K562 (cell line): ENCODE measurements at regions not wholly inside any gene's neighbourhood (a gene's known extent, or its start where the extent isn't known, plus 50 kb on each side); places are given as distances from the start of the nearest gene placed in this dataset.

ENCODE experiments used
- ATAC-seq: fragments of 200-7000 bp; cut with Tn5 transposase; 3 replicates; pipeline ENCODE4 v1.9.1; 2020; ENCODE audit warnings: moderate library complexity
- BruUV-seq: library from RNA; stranded (reverse); fragments of 400-500 nt; replicated peaks from 2 replicates; lab custom pipeline; 2021; lab: Mats Ljungman, UMichigan
- CTCF ChIA-PET: fragments of 300-600 bp; formaldehyde crosslinking; extraction: SDS; loops from one replicate; lab custom pipeline; 2021; ENCODE audit warnings: low intra/inter-chr PET ratio; lab: Yijun Ruan, JAX
- POLR2A ChIA-PET: fragments of 300-600, 350-650 bp; sonication (Branson Sonifier 250); formaldehyde crosslinking; extraction: SDS; loops from one replicate; lab custom pipeline; 2021; ENCODE audit warnings: antibody characterized with exemption, inconsistent platforms; lab: Yijun Ruan, JAX
- DNase-seq, 4 experiments: peaks; one replicate each; pipeline versions ENCODE4 v3.0.0 to v3.0.0-alpha.2; 2011 to 2018; ENCODE audit warnings: low spot score in 3 of 4, mixed read lengths in 3 of 4; ENCODE audit errors: extremely low read depth in 1 of 4
- FAIRE-seq: peaks from 2 replicates; lab custom pipeline; 2011; peaks lifted over from hg19 to GRCh38; lab: Jason Lieb, UNC
- H2AFZ ChIP-seq: 2 replicates; pipeline ENCODE4 v1.6.0; 2011; ENCODE audit warnings: low read depth, low read length, control low read depth, inconsistent platforms
- H3K27ac ChIP-seq: fragments of 200-600 bp; 3 replicates; pipeline ENCODE4 v1.8.0; 2011; ENCODE audit warnings: low read depth, mild to moderate bottlenecking, control low read depth, inconsistent platforms, low read length, moderate library complexity, mixed read lengths; ENCODE audit errors: extremely low read depth
- H3K27me3 ChIP-seq, 2 experiments: fragments of 300-600 bp in 1 of 2; 2 replicates in 1 of 2; 3 replicates in 1 of 2; pipeline versions ENCODE4 v1.6.0 to v1.8.0; 2011; ENCODE audit warnings: inconsistent platforms in 2 of 2, low read length in 2 of 2, mild to moderate bottlenecking in 1 of 2, mixed read lengths in 1 of 2, moderate library complexity in 1 of 2; ENCODE audit not compliant: control insufficient read depth in 2 of 2, insufficient read depth in 2 of 2
- H3K36me3 ChIP-seq: fragments of 300-600 bp; 3 replicates; pipeline ENCODE4 v1.8.0; 2011; ENCODE audit warnings: mild to moderate bottlenecking, low read length, inconsistent platforms; ENCODE audit not compliant: control insufficient read depth, insufficient read depth
- H3K4me1 ChIP-seq, 2 experiments: fragments of 200-600 bp in 1 of 2; replicated peaks in 1 of 2; 2 replicates in 1 of 2; 3 replicates in 1 of 2; pipeline versions ENCODE4 v1.5.1 to v1.8.0; 2011; ENCODE audit warnings: inconsistent platforms in 2 of 2, low read length in 2 of 2, mild to moderate bottlenecking in 1 of 2, mixed read lengths in 1 of 2, moderate library complexity in 1 of 2; ENCODE audit not compliant: control insufficient read depth in 2 of 2, insufficient read depth in 2 of 2
- H3K4me2 ChIP-seq: 2 replicates; pipeline ENCODE4 v1.6.1; 2011; ENCODE audit warnings: low read length, control low read depth, inconsistent platforms, mixed read lengths; ENCODE audit not compliant: insufficient read depth
- H3K4me3 ChIP-seq: fragments of 200-600 bp; sonication (generic), shearing (Covaris generic); 2 replicates; pipeline ENCODE4 v1.5.1; 2016; ENCODE audit warnings: control low read depth, inconsistent platforms
- H3K79me2 ChIP-seq: fragments of 200-600 bp; 3 replicates; pipeline ENCODE4 v1.8.0; 2011; ENCODE audit warnings: low read length, inconsistent platforms; ENCODE audit not compliant: control insufficient read depth, insufficient read depth
- H3K9ac ChIP-seq, 2 experiments: 2 replicates each; pipeline versions ENCODE4 v1.6.0 to v1.6.1; 2011; ENCODE audit warnings: low read depth in 2 of 2, low read length in 2 of 2, control low read depth in 1 of 2, inconsistent platforms in 1 of 2, mild to moderate bottlenecking in 1 of 2, mixed read lengths in 1 of 2; ENCODE audit not compliant: insufficient read depth in 1 of 2
- H3K9me1 ChIP-seq: one replicate; pipeline ENCODE4 v1.6.0; 2011; ENCODE audit warnings: inconsistent platforms, mild to moderate bottlenecking, low read length, moderate library complexity; ENCODE audit not compliant: control insufficient read depth, insufficient read depth
- H3K9me3 ChIP-seq: replicated peaks from 2 replicates; pipeline ENCODE4 v1.5.1; 2011; ENCODE audit warnings: low read depth, low read length, inconsistent platforms; ENCODE audit not compliant: control insufficient read depth, insufficient read depth
- H4K20me1 ChIP-seq: replicated peaks from 2 replicates; pipeline ENCODE4 v1.6.1; 2011; ENCODE audit warnings: low read length, inconsistent platforms, mixed read lengths; ENCODE audit not compliant: control insufficient read depth, insufficient read depth
- ARHGAP35 ChIP-seq: fragments of 450-650 bp; IDR thresholded peaks from 2 replicates; pipeline ENCODE4 v1.6.1; 2018; ENCODE audit not compliant: partially characterized antibody
- CREB5 ChIP-seq: fragments of 250-450 bp; sonication (Bioruptor Pico); IDR thresholded peaks from 2 replicates; pipeline ENCODE4 v1.5.0; 2020; ENCODE audit warnings: mild to moderate bottlenecking
- EHMT2 ChIP-seq: fragments of 450-650 bp; IDR thresholded peaks from 2 replicates; pipeline ENCODE4 v1.6.1; 2018; ENCODE audit warnings: antibody characterized with exemption
- HDAC2 ChIP-seq: fragments of 450-650 bp; IDR thresholded peaks from 2 replicates; pipeline ENCODE4 v1.6.1; 2016; ENCODE audit warnings: mild to moderate bottlenecking
- HES1 ChIP-seq: fragments of 450-650 bp; IDR thresholded peaks from 2 replicates; pipeline ENCODE4 v1.6.1; 2016; ENCODE audit warnings: low read depth, mild to moderate bottlenecking, moderate library complexity
- MAFF ChIP-seq: IDR thresholded peaks from 2 replicates; pipeline ENCODE4 v1.6.1; 2012; ENCODE audit warnings: low read length, improper control_type of control experiment
- MCM7 ChIP-seq, 2 experiments: fragments of 450-650 bp; IDR thresholded peaks; 2 replicates each; pipeline ENCODE4 v1.6.1; 2016 to 2018
- RBM39 ChIP-seq: fragments of 200-400 bp; formaldehyde crosslinking; optimal IDR thresholded peaks from 2 replicates; pipeline ENCODE3; 2018; ENCODE audit warnings: low read depth, low read length
- SAP30 ChIP-seq: fragments of 200-600 bp; sonication (generic); IDR thresholded peaks from 2 replicates; pipeline ENCODE4 v1.6.1; 2012; ENCODE audit warnings: borderline replicate concordance, low read depth, mild to moderate bottlenecking, moderate library complexity, low read length, control low read depth, inconsistent platforms; ENCODE audit not compliant: insufficient read depth, poor library complexity, severe bottlenecking
- TCF7L2 ChIP-seq: fragments of 150-350 bp; IDR thresholded peaks from 2 replicates; pipeline ENCODE4 v1.6.1; 2016; ENCODE audit warnings: low read depth, mild to moderate bottlenecking, low read length, moderate library complexity
- ZNF586 ChIP-seq: fragments of 450-650 bp; formaldehyde crosslinking; conservative IDR thresholded peaks from 2 replicates; pipeline ENCODE4 v1.4.0; 2020; ENCODE audit warnings: mild to moderate bottlenecking, moderate library complexity
- WGBS: fragments of 100-300 bp; shearing (Covaris generic); methylation state at CpG from one replicate; pipeline ENCODE4 v1.1.6; 2016; ENCODE audit warnings: low coverage, mixed read lengths; ENCODE audit not compliant: insufficient coverage; ENCODE audit errors: missing lambda C conversion rate; 5-methylcytosine and 5-hydroxymethylcytosine counted together
- in situ Hi-C: fragments of 300-500 bp; cut with MboI; formaldehyde crosslinking; loops from 4 replicates; pipeline ENCODE4 v1.15.0; 2018; ENCODE audit warnings: inconsistent platforms, mixed read lengths
- intact Hi-C: fragments of 100-400 bp; cut with micrococcal nuclease; formaldehyde crosslinking; loops from 2 replicates; pipeline ENCODE4 v1.14.2; 2022
- TF ChIP-seq, protein P1 (sequence below), 3 experiments: IDR thresholded peaks in 2 of 3; conservative IDR thresholded peaks in 1 of 3; 2 replicates each; pipeline ENCODE4 v1.5.1; 2011 to 2012; ENCODE audit warnings: low read length in 3 of 3, mild to moderate bottlenecking in 3 of 3, control low read depth in 2 of 3, improper control_type of control experiment in 1 of 3, inconsistent platforms in 1 of 3, low read depth in 1 of 3, mixed read lengths in 1 of 3, moderate library complexity in 1 of 3; ENCODE audit not compliant: insufficient read depth in 2 of 3

GRCh38 chr5:168046163-168046562, 245.3 kb upstream of the WWC1 start:
- Histone ChIP-seq H3K4me3 (no peak overlapping the region), H4K20me1 (no peaks in the 10 kb centered on the region), H2AFZ (no peak overlapping the region), H3K79me2 (no peaks in the 10 kb centered on the region), H3K9me1 (no peaks in the 10 kb centered on the region), H3K36me3 (no peaks in the 10 kb centered on the region), H3K9me3 (no peaks in the 10 kb centered on the region), H3K9ac (no peak overlapping the region), H3K4me2 (no peak overlapping the region), H3K4me1 (no peaks in the 10 kb centered on the region), H3K27ac (no peak overlapping the region), H3K27me3 (no peaks in the 10 kb centered on the region)
- BruUV-seq, result no TSS peak
- in situ Hi-C loops, result no loop called here
- ChIA-PET POLR2A (no interaction called here), CTCF (no interaction called here)
- TF ChIP-seq, protein P1, sequence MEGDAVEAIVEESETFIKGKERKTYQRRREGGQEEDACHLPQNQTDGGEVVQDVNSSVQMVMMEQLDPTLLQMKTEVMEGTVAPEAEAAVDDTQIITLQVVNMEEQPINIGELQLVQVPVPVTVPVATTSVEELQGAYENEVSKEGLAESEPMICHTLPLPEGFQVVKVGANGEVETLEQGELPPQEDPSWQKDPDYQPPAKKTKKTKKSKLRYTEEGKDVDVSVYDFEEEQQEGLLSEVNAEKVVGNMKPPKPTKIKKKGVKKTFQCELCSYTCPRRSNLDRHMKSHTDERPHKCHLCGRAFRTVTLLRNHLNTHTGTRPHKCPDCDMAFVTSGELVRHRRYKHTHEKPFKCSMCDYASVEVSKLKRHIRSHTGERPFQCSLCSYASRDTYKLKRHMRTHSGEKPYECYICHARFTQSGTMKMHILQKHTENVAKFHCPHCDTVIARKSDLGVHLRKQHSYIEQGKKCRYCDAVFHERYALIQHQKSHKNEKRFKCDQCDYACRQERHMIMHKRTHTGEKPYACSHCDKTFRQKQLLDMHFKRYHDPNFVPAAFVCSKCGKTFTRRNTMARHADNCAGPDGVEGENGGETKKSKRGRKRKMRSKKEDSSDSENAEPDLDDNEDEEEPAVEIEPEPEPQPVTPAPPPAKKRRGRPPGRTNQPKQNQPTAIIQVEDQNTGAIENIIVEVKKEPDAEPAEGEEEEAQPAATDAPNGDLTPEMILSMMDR (IDR thresholded peaks at IDR 0.05 in 2 of 3, conservative IDR thresholded peaks at IDR 0.05 in 1 of 3; ENCODE audit: insufficient read depth in 2 of 3, low read depth in 1 of 3, low read length in 3 of 3), result no peak
- TF ChIP-seq ARHGAP35 (no peak), CREB5 (CRISPR knock-in tag) (no peak), RBM39 (no peak), MCM7 (IDR thresholded peaks at IDR 0.05) (no peak), HES1 (no peak), ZNF586 (CRISPR knock-in tag) (no peak), TCF7L2 (no peak), HDAC2 (no peak), SAP30 (no peak), EHMT2 (no peak), MAFF (no peak)
- WGBS, result 0% methylated on average over 4 of the region's 4 CpGs
- no peak for DNase-seq
- intact Hi-C loops, result loop anchor here (10.0 kb wide), 1 partner anchor 321 kb away; no protein-coding TSS in a partner anchor
- no peak for FAIRE-seq
- ATAC-seq, result no peak
